GM19468 (cell line): ENCODE measurements at regions not wholly inside any gene's neighbourhood (a gene's known extent, or its start where the extent isn't known, plus 50 kb on each side); places are given as distances from the start of the nearest gene placed in this dataset.
"Not testable (repeated sequence)": the region's sequence is repeated elsewhere in the genome, so short reads cannot be mapped to it uniquely, and the experiment has no call there.

Experiments used
- ATAC-seq: cut with Tn5 transposase; IDR thresholded peaks from one replicate; pipeline ENCODE4 v1.9.1; 2021; ENCODE audit warnings: mild to moderate bottlenecking, moderate library complexity, moderate number of reproducible peaks; ENCODE audit not compliant: unreplicated experiment; ENCODE audit errors: extremely low read depth

GRCh38 chr7:19964246-19964645, 190.8 kb upstream of the TMEM196 start:
- ATAC-seq: no peak

- no peak for ATAC-seq
Measured at GRCh38 chr7:19963695-19964094, 190.3 kb upstream of the TMEM196 start.

DNA sequence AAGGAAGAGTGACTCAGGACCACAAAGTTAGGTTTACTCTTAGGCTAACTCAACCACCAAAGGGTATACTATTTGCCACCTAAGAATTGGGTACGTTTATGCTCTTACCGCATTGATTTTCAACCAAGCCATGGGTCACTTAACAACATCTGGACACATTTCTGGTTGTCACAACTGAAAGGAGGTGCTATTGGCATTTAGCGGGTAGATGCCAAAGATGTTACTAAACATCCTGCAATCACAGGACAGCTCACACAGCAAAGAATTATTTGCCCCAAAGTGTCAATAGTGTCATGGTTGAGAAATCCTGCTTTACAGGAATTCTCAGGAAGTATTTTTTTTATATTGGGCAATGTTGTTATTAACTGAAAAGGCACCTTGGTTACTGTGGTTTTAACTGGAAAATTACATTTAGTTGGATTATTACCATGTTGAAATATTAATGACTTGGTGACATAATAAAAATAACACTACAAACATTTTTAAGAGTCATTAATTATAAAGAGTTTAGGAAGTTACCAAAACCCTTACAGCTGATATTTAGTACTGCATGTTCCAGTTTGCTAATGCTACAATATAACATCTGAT, 185.0 kb upstream of the TMEM196 start:
- ATAC-seq: no peak

DNA sequence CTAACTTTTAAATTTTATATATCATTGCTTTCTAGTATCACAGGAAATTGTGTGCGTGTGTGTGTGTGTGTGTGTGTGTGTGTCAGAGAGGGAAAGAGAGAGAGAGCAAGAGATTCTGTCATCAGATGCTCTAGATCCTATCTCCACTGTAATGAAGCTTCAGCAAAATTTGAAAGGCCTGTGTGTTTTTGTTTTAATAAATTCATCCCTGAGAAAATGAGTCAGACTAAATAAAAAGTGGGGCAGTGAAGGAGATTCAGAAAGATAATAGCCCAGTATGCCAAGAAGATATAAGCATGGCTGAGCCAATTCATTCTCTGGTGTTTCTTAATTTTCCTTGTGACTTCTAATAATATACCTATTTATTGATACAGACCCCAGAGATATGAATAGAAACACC, 184.2 kb upstream of the TMEM196 start:
- ATAC-seq: no peak

GRCh38 chr7:19954166-19954565, 180.7 kb upstream of the TMEM196 start:
- ATAC-seq: not testable (repeated sequence)

GRCh38 chr7:19953411-19953810, 180.0 kb upstream of the TMEM196 start:
- not testable (repeated sequence) for ATAC-seq

- ATAC-seq: no peak
Measured at GRCh38 chr7:19948160-19948559, 174.7 kb upstream of the TMEM196 start.

DNA sequence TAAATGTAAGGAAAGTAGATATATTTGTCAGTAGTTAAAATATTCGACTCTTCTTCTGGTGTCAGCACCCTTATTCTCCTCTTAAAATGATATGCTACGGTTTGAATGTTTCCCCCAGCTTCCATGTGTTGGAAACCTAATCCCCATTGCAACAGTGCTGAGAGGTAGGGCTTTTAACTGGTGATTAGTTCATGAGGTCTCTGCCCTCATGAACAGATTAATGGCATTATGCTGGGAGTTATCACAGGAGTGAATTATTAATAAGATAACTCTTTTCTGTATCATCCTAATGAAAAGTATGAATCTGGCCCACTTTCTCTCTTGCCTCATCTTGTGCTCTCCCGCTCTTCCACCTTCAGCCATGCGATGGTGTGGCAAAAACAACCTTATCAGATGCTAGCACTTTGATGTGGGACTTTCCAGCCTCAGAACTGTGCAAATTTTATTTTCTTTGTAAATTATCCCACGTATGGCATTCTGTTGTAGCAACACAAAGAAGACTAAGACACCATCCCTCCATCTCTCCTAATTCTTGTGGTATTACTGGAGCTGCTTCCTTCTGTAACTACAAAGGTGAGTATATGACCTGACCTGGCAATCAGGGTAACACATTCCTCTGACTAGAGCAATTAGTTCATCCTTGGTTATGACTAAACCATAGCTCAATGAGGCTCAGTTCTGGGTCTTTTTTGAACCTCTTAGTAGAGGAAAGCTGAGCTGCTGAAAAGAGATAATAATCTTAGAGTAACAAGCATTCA, 171.1 kb upstream of the TMEM196 start:
- ATAC-seq: no peak

DNA sequence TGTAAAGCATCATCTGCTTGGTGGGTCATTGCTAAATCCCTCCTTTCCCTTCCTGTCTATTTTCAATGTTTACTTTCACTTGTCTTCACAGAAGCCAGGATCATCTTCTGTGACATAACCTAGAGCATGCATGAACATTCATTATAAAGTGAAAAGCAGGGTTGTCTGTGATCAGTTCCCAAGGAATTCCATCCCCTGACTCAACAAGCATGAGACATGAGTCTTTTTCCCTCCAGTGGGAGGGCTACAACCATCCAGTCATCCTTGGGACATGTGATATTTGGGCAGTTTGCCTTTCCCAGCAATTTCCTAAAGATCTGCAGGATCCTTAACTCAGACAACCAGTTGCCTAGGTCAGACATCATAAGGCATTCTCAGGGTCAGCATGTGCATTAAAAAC, 166.3 kb upstream of the TMEM196 start:
- no peak for ATAC-seq

- ATAC-seq: no peak
Measured at GRCh38 chr7:19932549-19933249, 159.3 kb upstream of the TMEM196 start.

DNA sequence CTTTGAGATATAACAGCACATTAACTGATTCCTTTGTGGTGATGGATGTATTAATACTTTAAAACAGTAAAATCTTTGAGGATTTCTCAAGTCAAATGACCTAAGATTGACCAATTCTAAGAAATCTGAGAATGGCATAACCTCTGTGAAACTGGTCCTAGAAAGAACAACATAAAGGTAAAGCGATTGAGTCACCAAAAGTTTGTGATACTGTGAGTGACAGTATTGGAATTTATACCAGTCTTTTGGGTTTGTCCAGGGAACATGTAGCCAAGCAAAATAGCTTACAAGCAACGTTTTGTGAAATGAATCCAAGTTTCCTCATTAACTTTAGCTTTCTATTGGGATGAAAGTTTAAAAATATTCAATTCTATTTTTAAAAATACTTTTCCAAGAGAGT, 157.4 kb upstream of the TMEM196 start:
- no peak for ATAC-seq

GRCh38 chr7:19930051-19930450, 156.6 kb upstream of the TMEM196 start:
- ATAC-seq: no peak

- ATAC-seq: peak; percentile 92
Measured at GRCh38 chr7:19928247-19928646, 154.8 kb upstream of the TMEM196 start.

- no peak for ATAC-seq
Measured at GRCh38 chr7:19920705-19921104, 147.3 kb upstream of the TMEM196 start.

GRCh38 chr7:19920166-19920565, 146.7 kb upstream of the TMEM196 start:
- ATAC-seq: no peak

- no peak for ATAC-seq
Measured at GRCh38 chr7:19919261-19920095, 146.1 kb upstream of the TMEM196 start.

DNA sequence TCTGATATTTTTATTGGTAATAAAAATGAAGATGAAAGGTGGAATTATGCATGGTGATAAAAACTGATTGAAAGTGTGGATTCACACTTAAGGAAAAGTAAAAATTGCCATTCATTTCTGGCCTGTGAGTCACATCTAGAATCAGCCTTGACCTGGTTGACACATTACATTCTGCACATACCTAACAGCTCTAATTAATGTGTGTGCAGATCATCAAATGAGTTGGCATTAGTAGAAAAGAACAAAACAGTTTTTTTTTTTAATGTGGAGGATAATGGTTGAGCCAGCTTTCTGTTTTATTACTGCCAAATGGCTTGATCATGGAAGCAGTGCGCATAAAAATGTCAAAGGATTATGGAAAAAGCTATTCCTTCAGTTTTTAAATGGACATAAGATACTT, 142.6 kb upstream of the TMEM196 start:
- ATAC-seq: no peak

DNA sequence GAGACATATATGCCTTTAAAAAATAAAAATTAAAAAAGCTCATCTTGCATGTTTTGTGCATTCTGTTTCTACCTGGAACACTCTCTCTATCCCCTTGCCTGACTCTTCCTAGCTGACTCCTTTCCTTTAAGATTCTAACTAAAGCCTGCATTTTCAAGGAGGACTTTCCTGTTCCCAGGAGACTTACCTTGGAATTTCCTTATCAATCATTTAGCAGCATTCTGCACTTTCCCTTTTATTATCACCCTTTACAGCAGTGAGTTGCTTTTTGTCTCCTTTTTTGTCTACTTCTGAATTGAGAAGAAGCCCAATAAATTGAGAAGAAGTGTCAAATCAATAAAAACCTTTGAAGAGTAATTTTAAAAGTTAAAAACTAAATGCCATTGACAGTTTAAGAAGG, 142.2 kb upstream of the TMEM196 start:
- no peak for ATAC-seq

GRCh38 chr7:19914866-19915265, 141.4 kb upstream of the TMEM196 start:
- no peak for ATAC-seq

- ATAC-seq: no peak
Measured at GRCh38 chr7:19900118-19900517, 126.7 kb upstream of the TMEM196 start.

DNA sequence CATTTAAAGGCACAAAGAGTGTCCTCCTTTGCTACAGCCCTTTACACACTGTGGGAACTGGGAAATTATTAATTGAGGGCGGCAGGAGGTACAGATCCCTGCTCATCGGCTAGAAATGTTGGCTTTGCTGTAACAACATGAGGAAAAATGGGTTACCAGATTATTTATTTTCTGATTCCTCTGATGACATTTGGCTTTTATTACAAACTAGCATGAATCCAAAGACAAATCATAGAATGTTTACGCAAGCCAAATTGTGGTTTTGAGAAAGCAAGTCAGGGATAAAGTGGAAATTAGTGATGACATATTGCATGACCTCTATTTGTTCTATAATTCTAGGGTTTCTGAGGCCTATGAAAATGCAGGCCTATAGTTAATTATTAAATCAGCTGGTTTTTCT, 126.1 kb upstream of the TMEM196 start:
- no peak for ATAC-seq
